Keratinocyte (primary cell): ENCODE measurements at regions not wholly inside any gene's neighbourhood (a gene's known extent, or its start where the extent isn't known, plus 50 kb on each side); places are given as distances from the start of the nearest gene placed in this dataset.

Experiments used
- DNase-seq: peaks from one replicate; pipeline ENCODE4 v3.0.0-alpha.2; 2011; ENCODE audit warnings: low read depth, missing footprints, low spot score
- FAIRE-seq: peaks from 2 replicates; lab custom pipeline; 2011; peaks lifted over from hg19 to GRCh38; lab: Jason Lieb, UNC
- H2AFZ ChIP-seq: 2 replicates; pipeline ENCODE4 v1.6.0; 2012; ENCODE audit warnings: low read length, control low read depth, inconsistent platforms; ENCODE audit not compliant: control insufficient read depth
- H3K27ac ChIP-seq: 2 replicates; pipeline ENCODE4 v1.5.1; 2011; ENCODE audit warnings: low read length; ENCODE audit not compliant: control insufficient read depth, insufficient read depth
- H3K27me3 ChIP-seq: 3 replicates; pipeline ENCODE4 v1.6.0; 2011; ENCODE audit warnings: low read length; ENCODE audit not compliant: control insufficient read depth, insufficient read depth; ENCODE audit errors: extremely low read depth
- H3K36me3 ChIP-seq, 2 experiments: 2 replicates in 1 of 2; 3 replicates in 1 of 2; pipeline ENCODE4 v1.5.1; 2011; ENCODE audit warnings: low read length in 2 of 2, mild to moderate bottlenecking in 1 of 2; ENCODE audit not compliant: control insufficient read depth in 2 of 2, insufficient read depth in 2 of 2; ENCODE audit errors: extremely low read depth in 1 of 2
- H3K4me1 ChIP-seq: 3 replicates; pipeline ENCODE4 v1.5.1; 2011; ENCODE audit warnings: low read length; ENCODE audit not compliant: control insufficient read depth, insufficient read depth; ENCODE audit errors: extremely low read depth
- H3K4me2 ChIP-seq: 3 replicates; pipeline ENCODE4 v1.6.0; 2011; ENCODE audit warnings: low read depth, low read length; ENCODE audit not compliant: control insufficient read depth, insufficient read depth; ENCODE audit errors: extremely low read depth
- H3K4me3 ChIP-seq, 3 experiments: fragments of 200-600 bp in 1 of 3; sonication (generic) in 1 of 3; 2 replicates in 2 of 3; 3 replicates in 1 of 3; pipeline ENCODE4 v1.5.1; 2011 to 2016; ENCODE audit warnings: low read length in 3 of 3, mild to moderate bottlenecking in 3 of 3, control low read depth in 2 of 3, inconsistent platforms in 1 of 3, low read depth in 1 of 3, mixed read lengths in 1 of 3, mixed run types in 1 of 3, moderate library complexity in 1 of 3; ENCODE audit not compliant: control insufficient read depth in 2 of 3, insufficient read depth in 2 of 3; ENCODE audit errors: extremely low read depth in 1 of 3
- H3K79me2 ChIP-seq: 2 replicates; pipeline ENCODE4 v1.6.0; 2012; ENCODE audit warnings: low read length; ENCODE audit not compliant: control insufficient read depth, insufficient read depth
- H3K9ac ChIP-seq: 3 replicates; pipeline ENCODE4 v1.6.0; 2011; ENCODE audit warnings: low read length; ENCODE audit not compliant: control insufficient read depth, insufficient read depth; ENCODE audit errors: extremely low read depth
- H3K9me1 ChIP-seq: 3 replicates; pipeline ENCODE4 v1.6.0; 2011; ENCODE audit warnings: low read length; ENCODE audit not compliant: control insufficient read depth, insufficient read depth; ENCODE audit errors: extremely low read depth
- H3K9me3 ChIP-seq: 2 replicates; pipeline ENCODE4 v1.5.1; 2012; ENCODE audit warnings: low read depth, low read length; ENCODE audit not compliant: control insufficient read depth
- H4K20me1 ChIP-seq: 3 replicates; pipeline ENCODE4 v1.6.0; 2011; ENCODE audit warnings: low read length; ENCODE audit not compliant: control insufficient read depth, insufficient read depth; ENCODE audit errors: extremely low read depth
- CTCF ChIP-seq, 3 experiments: IDR thresholded peaks in 1 of 3; conservative IDR thresholded peaks in 1 of 3; optimal IDR thresholded peaks in 1 of 3; 2 replicates in 2 of 3; 3 replicates in 1 of 3; pipeline versions ENCODE3 to v1.5.1; 2011; ENCODE audit warnings: low read length in 3 of 3, mild to moderate bottlenecking in 3 of 3, moderate library complexity in 2 of 3, control low read depth in 1 of 3, inconsistent platforms in 1 of 3; ENCODE audit not compliant: insufficient read depth in 2 of 3; ENCODE audit errors: extremely low read depth in 1 of 3
- EZH2 ChIP-seq: IDR thresholded peaks from one replicate; pipeline ENCODE4 v1.6.1; 2012; ENCODE audit warnings: inconsistent platforms, mild to moderate bottlenecking, low read length, moderate library complexity
- dilution Hi-C: fragments of 300-500 bp; cut with MboI; formaldehyde crosslinking; loops from one replicate; pipeline ENCODE4 v1.7.0; 2020; ENCODE audit warnings: low sequenced_read_pairs; ENCODE audit not compliant: extremely low pct_ligation_motif_present

GRCh38 chr6:96391776-96392360, 129.7 kb upstream of the UFL1 start:
- H3K79me2 ChIP-seq: no peaks in the 10 kb centered on the region
- no peak for DNase-seq
- no peaks in the 10 kb centered on the region for H3K9me1 ChIP-seq
- H3K9ac ChIP-seq: no peak overlapping the region
- no peak overlapping the region for H2AFZ ChIP-seq
- H3K36me3 ChIP-seq: no peaks in the 10 kb centered on the region
- FAIRE-seq: no peak
- H3K4me2 ChIP-seq: no peak overlapping the region
- H3K4me3 ChIP-seq: no peak overlapping the region
- H3K9me3 ChIP-seq: no peaks in the 10 kb centered on the region
- no peaks in the 10 kb centered on the region for H3K27me3 ChIP-seq
- no peaks in the 10 kb centered on the region for H3K4me1 ChIP-seq
- dilution Hi-C loops: no loop called here
- no peaks in the 10 kb centered on the region for H4K20me1 ChIP-seq
- H3K27ac ChIP-seq: no peak overlapping the region
- no peak for TF ChIP-seq EZH2
- no peak for TF ChIP-seq CTCF (optimal IDR thresholded peaks at IDR 0.05 in 1 of 3, IDR thresholded peaks at IDR 0.05 in 1 of 3, conservative IDR thresholded peaks at IDR 0.05 in 1 of 3; ENCODE audit: extremely low read depth in 1 of 3, insufficient read depth in 2 of 3, low read length in 3 of 3)

- H4K20me1 ChIP-seq: no peaks in the 10 kb centered on the region
- H3K9me1 ChIP-seq: no peaks in the 10 kb centered on the region
- H3K27ac ChIP-seq: no peak overlapping the region
- H2AFZ ChIP-seq: no peak overlapping the region
- TF ChIP-seq EZH2 (no peak), CTCF (optimal IDR thresholded peaks at IDR 0.05 in 1 of 3, IDR thresholded peaks at IDR 0.05 in 1 of 3, conservative IDR thresholded peaks at IDR 0.05 in 1 of 3; ENCODE audit: extremely low read depth in 1 of 3, insufficient read depth in 2 of 3, low read length in 3 of 3) (peak in 2 of 3 experiments; percentile 47 to 71)
- H3K36me3 ChIP-seq: no peaks in the 10 kb centered on the region
- DNase-seq (no peak), FAIRE-seq (no peak)
- dilution Hi-C loops: no loop called here
- H3K4me2 ChIP-seq: no peak overlapping the region
- H3K4me3 ChIP-seq: no peak overlapping the region
- H3K9ac ChIP-seq: no peak overlapping the region
- no peaks in the 10 kb centered on the region for H3K79me2 ChIP-seq
- H3K9me3 ChIP-seq: no peaks in the 10 kb centered on the region
- H3K27me3 ChIP-seq: no peaks in the 10 kb centered on the region
- no peaks in the 10 kb centered on the region for H3K4me1 ChIP-seq
Observed at GRCh38 chr6:96394727-96395126, 126.9 kb upstream of the UFL1 start.
